Right cardiac atrium (tissue), 5 donors: ENCODE measurements at regions not wholly inside any gene's neighbourhood (a gene's known extent, or its start where the extent isn't known, plus 50 kb on each side); places are given as distances from the start of the nearest gene placed in this dataset.

Experiments
- ATAC-seq, 2 donors: fragments of 200-7000 bp; cut with Tn5 transposase; one replicate each; pipeline versions ENCODE4 v1.8.0 to v1.9.1; 2020; ENCODE audit warnings: moderate library complexity in 2 of 2, mild to moderate bottlenecking in 1 of 2
- DNase-seq, 3 donors: peaks; one replicate each; pipeline ENCODE4 v3.0.0-alpha.2; 2020
- H3K27ac ChIP-seq: one replicate; pipeline ENCODE4 v1.5.1; 2013; ENCODE audit warnings: mild to moderate bottlenecking, low read length, control low read depth, moderate library complexity
- H3K27me3 ChIP-seq: one replicate; pipeline ENCODE4 v1.6.1; 2013; ENCODE audit not compliant: control insufficient read depth, insufficient read depth
- H3K4me1 ChIP-seq: one replicate; pipeline ENCODE4 v1.6.1; 2013; ENCODE audit warnings: low read length; ENCODE audit not compliant: control insufficient read depth, insufficient read depth
- H3K4me3 ChIP-seq: one replicate; pipeline ENCODE4 v1.5.1; 2013; ENCODE audit warnings: low read length, control low read depth
- H3K9me3 ChIP-seq: one replicate; pipeline ENCODE4 v1.6.1; 2013; ENCODE audit warnings: low read length; ENCODE audit not compliant: control insufficient read depth
- WGBS: extraction: QIAGEN DNeasy Blood & Tissue Kit; methylation state at CpG from one replicate; pipeline ENCODE4 v1.1.7; 2013; 5-methylcytosine and 5-hydroxymethylcytosine counted together
- intact Hi-C, 4 donors: fragments of 100-400 bp; cut with DNase I; formaldehyde crosslinking; loops; one replicate each; pipeline versions ENCODE4 v1.11.0 to v1.14.0; 2022 to 2023
- donor health status: healthy with polysubstance abuse.
- donor health status: DM: no; HTN: yes; CAD: no.
- donor health status: DM: no; HTN: no; CAD: no.
- donor health status: DM: no; HTN: yes; CAD: no; lungs with severe emphysema.
- donor health status: DM: yes; HTN: yes; CAD: no.

DNA sequence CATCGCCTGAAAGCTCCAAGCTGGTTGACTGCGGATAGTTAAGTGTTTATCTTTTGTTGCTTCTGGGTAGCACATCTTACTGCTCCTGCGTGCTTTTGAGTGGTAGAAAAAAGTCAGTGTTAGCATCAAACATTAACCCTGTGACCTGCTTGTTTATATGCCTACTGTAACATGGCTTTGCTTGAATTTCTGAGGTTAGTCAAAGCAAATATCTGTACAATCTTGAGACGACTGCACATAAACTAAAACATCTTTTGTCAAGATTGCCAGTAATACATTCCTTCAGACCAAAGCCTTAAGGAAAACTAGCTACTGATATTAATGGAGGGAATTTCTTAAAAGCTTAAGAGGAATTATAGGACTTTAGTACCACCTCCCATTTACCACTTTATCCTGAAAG, 163.7 kb downstream of the BAMBI start:
- intact Hi-C loops = no loop called here
- no peaks in the 10 kb centered on the region for H3K27me3 ChIP-seq
- 55% methylated on average over 4 of the region's 4 CpGs for WGBS
- ATAC-seq = no peak
- DNase-seq = no peak
- H3K27ac ChIP-seq = peak overlapping the region; percentile 77
- peaks cover 9% of the 10 kb centered on the region for H3K4me1 ChIP-seq
- H3K9me3 ChIP-seq = peaks cover 2% of the 10 kb centered on the region
- H3K4me3 ChIP-seq = no peak overlapping the region

DNA sequence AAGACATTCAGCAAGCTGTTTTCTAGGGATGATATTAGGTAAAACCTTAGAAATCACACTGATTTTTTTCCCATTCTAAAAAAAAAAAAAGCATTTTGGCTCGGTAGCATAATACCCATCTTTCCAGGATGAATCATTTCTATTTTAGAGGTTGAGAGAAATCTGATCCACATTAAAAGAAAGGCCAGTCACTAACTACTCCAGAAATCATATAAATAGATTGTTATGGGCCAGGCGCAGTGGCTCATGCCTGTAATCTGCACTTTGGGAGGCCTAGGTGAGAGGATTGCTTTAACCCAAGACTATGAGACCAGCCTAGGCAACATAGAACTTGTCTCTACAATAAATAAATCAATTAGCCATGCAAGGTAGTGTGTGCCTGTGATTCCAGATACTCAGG, 164.3 kb downstream of the BAMBI start:
- ATAC-seq (peak; percentile 50 to 55), DNase-seq (peak in 1 of 3 donors; percentile 50)
- Histone ChIP-seq H3K27ac (peak overlapping the region; percentile 93), H3K4me3 (no peak overlapping the region), H3K9me3 (peaks cover 2% of the 10 kb centered on the region), H3K4me1 (peaks cover 9% of the 10 kb centered on the region), H3K27me3 (no peaks in the 10 kb centered on the region)
- intact Hi-C loops = no loop called here
- WGBS = 55% methylated on average over 2 of the region's 2 CpGs

DNA sequence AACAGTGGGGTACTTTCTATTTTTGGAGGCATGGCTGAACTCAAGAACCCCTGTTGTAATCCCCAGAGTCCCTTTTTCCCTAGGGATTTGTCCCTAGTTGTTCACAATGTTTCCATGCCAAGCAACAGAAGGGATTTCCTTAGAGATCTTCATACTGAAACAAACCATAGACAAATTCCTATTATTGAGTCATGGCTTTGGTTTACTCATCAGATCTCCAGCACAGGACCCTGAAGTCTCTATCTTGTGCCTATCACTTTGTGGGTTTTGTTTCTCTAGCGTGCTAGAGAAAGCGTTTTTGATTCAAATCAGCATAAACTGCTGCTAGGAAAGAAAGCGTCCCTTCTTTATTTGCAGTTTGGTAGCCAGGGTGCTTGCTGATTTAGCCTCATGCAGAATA, 165.0 kb downstream of the BAMBI start:
- intact Hi-C loops = no loop called here
- Histone ChIP-seq H3K27ac (no peak overlapping the region), H3K4me1 (peaks cover 9% of the 10 kb centered on the region), H3K9me3 (peaks cover 2% of the 10 kb centered on the region), H3K27me3 (no peaks in the 10 kb centered on the region), H3K4me3 (no peak overlapping the region)
- no peak for ATAC-seq
- no peak for DNase-seq
- 67% methylated on average over 3 of the region's 3 CpGs for WGBS

DNA sequence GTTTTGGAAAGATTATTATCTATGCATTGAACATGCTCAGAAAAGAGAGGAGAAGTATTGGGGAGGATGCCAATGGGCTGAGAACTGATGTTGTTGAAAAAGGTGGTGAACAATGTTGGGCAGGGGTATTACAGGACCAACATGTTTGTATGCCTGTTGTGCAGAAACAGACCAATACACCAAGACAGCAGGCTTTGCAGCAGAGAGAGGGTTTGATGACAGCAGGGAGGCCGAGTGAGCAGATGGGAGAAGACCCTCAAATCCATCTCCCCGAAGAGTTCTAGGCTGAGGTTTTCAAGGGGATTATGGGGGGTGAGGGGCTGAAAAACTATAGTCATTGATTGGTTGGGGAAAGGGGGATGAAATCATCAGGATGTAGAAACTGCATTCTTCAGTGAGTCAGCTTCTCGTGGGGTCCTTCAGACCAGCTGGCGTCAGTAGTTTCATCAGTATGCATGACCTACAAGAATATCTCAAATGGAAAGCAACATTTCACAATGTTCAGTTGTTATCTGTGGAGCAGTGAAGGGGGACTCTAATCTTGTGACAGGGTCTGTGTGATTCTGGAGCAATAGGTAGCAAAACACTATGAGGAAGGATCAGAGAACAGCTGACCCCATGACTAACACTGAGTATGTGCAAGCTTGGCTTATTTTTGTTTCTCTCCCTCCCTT, 167.8 kb downstream of the BAMBI start:
- intact Hi-C loops = no loop called here
- 86% methylated on average over 4 of the region's 4 CpGs for WGBS
- no peak for ATAC-seq
- H3K27me3 ChIP-seq = no peaks in the 10 kb centered on the region
- peaks cover 2% of the 10 kb centered on the region for H3K9me3 ChIP-seq
- H3K27ac ChIP-seq = no peak overlapping the region
- DNase-seq = no peak
- H3K4me3 ChIP-seq = no peak overlapping the region
- peaks cover 5% of the 10 kb centered on the region for H3K4me1 ChIP-seq

DNA sequence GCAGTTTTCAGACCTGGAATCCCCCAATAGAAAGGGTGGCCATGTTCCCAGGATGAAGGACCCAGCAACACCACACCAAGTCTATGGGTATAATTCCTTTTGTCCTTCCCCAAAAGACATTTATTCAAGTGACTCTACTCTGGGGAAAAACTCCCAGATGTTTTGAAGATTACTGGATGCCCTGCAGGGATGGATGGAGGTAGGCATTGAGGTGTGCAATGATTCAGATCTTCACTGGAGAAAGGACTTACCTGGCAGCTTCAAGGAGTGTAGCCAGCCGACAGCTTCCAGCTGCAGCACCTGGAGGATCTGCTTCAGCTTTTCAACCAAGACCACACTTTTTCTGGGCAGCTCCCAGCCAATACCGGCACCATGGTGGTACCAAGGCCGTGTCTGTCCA, 172.0 kb downstream of the BAMBI start:
- intact Hi-C loops = no loop called here
- H3K4me3 ChIP-seq = no peak overlapping the region
- ATAC-seq = no peak

DNA sequence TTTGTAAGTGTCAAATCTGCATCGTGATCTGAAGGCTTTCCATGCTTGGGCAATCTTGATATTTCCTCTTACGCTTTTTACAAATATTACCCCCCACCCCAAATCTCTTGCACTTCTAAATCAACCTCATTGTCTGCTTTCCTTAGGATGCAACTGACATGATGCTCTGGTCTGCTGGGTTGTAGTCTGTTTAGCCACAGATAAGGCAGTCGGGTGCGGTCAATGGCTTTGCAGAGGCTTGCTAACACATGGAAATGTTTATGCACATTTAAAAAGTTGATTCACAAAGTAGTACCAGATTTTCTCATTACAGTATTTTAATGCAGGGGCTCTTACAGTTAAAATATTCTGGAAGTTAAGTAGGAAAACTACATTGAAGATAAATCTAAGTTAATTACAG, 172.5 kb downstream of the BAMBI start:
- Histone ChIP-seq H3K4me1 (no peaks in the 10 kb centered on the region), H3K27ac (no peak overlapping the region), H3K9me3 (peaks cover 2% of the 10 kb centered on the region), H3K27me3 (no peaks in the 10 kb centered on the region), H3K4me3 (no peak overlapping the region)
- ATAC-seq = no peak
- intact Hi-C loops = no loop called here
- no peak for DNase-seq
- 88% methylated on average over 4 of the region's 4 CpGs for WGBS

More for the DNA sequence above, 172.0 kb downstream of the BAMBI start:
- Histone ChIP-seq H3K27ac (no peak overlapping the region), H3K27me3 (no peaks in the 10 kb centered on the region), H3K9me3 (peaks cover 2% of the 10 kb centered on the region), H3K4me1 (no peaks in the 10 kb centered on the region)
- 94% methylated on average over 3 of the region's 3 CpGs for WGBS
- DNase-seq = no peak

DNA sequence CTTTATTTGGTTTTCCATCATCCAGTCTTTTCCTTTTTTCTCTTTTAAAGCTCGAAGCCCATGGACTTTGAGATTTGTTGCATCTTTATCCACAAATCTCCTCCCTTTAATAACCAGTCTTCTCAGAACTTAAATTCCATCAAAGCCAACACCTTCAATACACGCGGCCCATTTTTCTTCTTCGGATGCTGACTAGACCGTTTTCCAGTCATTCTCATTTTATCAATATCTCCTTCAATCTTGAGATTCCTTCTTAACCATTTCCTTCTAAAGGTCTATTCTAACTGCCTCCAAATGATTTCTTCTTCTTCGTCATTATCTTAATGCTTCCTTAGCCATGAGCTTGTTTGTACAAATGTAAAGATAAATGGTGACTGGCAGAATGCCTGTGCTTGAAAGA, 173.5 kb downstream of the BAMBI start:
- H3K27ac ChIP-seq = no peak overlapping the region
- DNase-seq (no peak), ATAC-seq (no peak)
- no peaks in the 10 kb centered on the region for H3K9me3 ChIP-seq
- H3K27me3 ChIP-seq = no peaks in the 10 kb centered on the region
- no peak overlapping the region for H3K4me3 ChIP-seq
- no peaks in the 10 kb centered on the region for H3K4me1 ChIP-seq
- intact Hi-C loops = no loop called here
- 87% methylated on average over 6 of the region's 6 CpGs for WGBS

DNA sequence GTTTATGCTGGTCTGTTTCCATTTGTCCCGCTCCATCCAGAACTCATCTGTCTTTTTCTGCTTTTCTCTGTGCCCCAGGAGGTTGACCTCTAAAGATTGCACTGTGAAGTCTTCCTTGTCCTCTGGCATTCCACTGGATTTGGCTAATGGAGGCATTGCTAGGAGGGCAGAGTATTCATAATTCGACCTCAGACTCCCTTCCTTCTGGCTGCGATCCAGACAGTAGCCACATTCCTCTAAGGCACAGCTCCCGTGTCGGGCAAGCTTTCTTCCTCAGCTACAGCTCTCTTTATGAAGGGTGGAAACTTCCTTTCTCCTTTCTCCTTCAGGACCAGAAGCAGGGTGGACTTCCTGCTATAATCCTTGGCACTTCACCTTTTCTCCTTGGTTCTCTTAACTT, 175.9 kb downstream of the BAMBI start:
- intact Hi-C loops = no loop called here
- WGBS = 30% methylated on average over 5 of the region's 5 CpGs

DNA sequence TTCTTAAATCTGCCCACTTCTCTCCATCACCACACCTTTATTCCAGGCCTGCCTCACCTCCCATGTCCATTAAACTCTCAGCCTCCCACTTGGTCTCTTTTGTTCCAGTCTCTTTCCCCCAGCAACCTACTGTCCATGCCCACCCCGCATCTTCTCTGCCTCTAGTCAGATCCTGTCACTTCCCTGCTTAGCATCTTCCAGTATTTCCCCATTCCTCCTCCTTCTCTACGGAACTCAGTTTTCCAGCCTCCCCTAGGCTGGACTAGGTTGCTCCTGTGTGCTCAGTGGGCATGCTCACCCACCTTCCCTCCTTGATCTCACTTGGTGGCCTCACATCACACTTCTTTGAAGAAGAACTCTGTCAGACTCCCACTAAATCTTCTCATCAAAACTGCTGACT, 179.8 kb downstream of the BAMBI start:
- intact Hi-C loops = no loop called here

More for the DNA sequence above, 175.9 kb downstream of the BAMBI start:
- H3K4me1 ChIP-seq = no peaks in the 10 kb centered on the region
- peak in 1 of 2 donors; percentile 26 for ATAC-seq
- no peak overlapping the region for H3K4me3 ChIP-seq
- no peak overlapping the region for H3K27ac ChIP-seq
- peak in 1 of 3 donors; percentile 53 for DNase-seq
- H3K9me3 ChIP-seq = no peaks in the 10 kb centered on the region
- H3K27me3 ChIP-seq = no peaks in the 10 kb centered on the region

DNA sequence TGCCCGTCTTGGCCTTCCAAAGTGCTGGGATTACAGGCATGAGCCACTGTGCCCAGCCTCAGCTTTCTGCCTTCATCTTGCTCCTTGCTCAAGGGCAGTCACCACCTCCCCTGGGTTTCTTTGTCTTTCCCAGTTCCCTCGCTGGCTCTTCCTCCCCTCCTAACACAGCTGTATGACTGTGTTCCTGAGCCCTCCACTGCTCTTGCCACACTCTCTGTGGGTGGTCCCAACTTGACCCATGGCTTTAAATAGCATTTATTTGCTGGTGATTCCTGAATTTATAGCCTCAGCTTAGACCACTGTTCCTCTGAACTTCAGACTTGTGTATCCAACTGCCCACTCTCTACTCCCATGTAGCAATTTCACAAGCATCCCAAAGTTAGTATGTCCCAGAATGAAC, 181.3 kb downstream of the BAMBI start:
- Histone ChIP-seq H3K4me1 (no peaks in the 10 kb centered on the region), H3K27ac (no peak overlapping the region), H3K9me3 (no peaks in the 10 kb centered on the region), H3K4me3 (no peak overlapping the region), H3K27me3 (no peaks in the 10 kb centered on the region)
- 86% methylated on average over 2 of the region's 2 CpGs for WGBS
- DNase-seq (no peak), ATAC-seq (no peak)
- intact Hi-C loops = no loop called here

More for the DNA sequence above, 179.8 kb downstream of the BAMBI start:
- Histone ChIP-seq H3K4me1 (no peaks in the 10 kb centered on the region), H3K4me3 (no peak overlapping the region), H3K9me3 (no peaks in the 10 kb centered on the region), H3K27me3 (no peaks in the 10 kb centered on the region), H3K27ac (no peak overlapping the region)
- ATAC-seq (no peak), DNase-seq (no peak)
- WGBS = 92% methylated on average over 2 of the region's 2 CpGs

DNA sequence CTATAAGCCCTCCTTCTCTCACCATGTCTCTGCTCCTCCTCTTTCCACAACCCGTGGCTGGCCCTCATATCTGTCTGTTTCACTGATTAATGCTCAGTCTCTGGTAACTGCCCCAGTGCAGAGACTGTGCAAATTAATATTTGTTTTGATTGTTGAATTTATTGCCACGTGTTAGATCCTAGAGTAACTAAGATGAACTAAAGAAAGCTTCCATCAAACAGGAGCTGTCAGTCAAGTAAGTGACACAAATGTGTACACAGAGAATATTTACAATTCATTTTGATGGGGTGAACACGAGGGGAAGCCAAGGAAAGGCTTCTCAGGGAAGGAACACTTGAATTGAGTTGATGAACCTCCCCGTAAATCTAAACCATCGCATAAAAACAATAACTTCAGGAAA, 182.5 kb downstream of the BAMBI start:
- ATAC-seq = no peak
- WGBS = 60% methylated on average over 5 of the region's 5 CpGs
- H3K4me1 ChIP-seq = no peaks in the 10 kb centered on the region

DNA sequence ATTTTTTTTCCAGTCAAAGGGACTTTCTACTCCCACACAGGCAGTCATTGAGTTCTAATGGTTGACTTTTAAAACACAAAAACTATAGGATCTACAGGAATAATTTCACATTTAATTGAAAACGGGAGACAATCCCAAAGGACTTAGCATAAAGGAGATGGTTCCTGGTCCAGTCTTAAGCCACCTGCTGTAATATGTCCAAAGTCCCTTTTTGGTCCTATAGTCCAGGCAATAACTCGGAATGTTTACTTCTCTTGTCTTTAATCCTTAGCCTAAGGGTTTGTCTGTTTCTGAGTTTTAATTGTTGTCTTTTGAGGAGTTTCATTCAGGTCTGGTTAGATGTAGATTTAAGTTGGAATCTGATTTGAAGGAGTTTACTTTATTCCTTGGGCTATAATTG, 184.9 kb downstream of the BAMBI start:
- H3K9me3 ChIP-seq = no peaks in the 10 kb centered on the region
- DNase-seq (no peak), ATAC-seq (no peak)
- WGBS = 91% methylated on average over 2 of the region's 2 CpGs
- no peak overlapping the region for H3K4me3 ChIP-seq
- no peak overlapping the region for H3K27ac ChIP-seq
- H3K27me3 ChIP-seq = no peaks in the 10 kb centered on the region
- no peaks in the 10 kb centered on the region for H3K4me1 ChIP-seq
- intact Hi-C loops = no loop called here

More for the DNA sequence above, 182.5 kb downstream of the BAMBI start:
- Histone ChIP-seq H3K9me3 (no peaks in the 10 kb centered on the region), H3K4me3 (no peak overlapping the region), H3K27ac (no peak overlapping the region), H3K27me3 (no peaks in the 10 kb centered on the region)
- intact Hi-C loops = no loop called here
- DNase-seq = no peak
